GM12891 (cell line): ENCODE measurements at regions not wholly inside any gene's neighbourhood (a gene's known extent, or its start where the extent isn't known, plus 50 kb on each side); places are given as distances from the start of the nearest gene placed in this dataset.
"Not testable (repeated sequence)": the region's sequence is repeated elsewhere in the genome, so short reads cannot be mapped to it uniquely, and the experiment has no call there.

Source experiments
- DNase-seq: peaks from one replicate; pipeline ENCODE4 v3.0.0; 2011; ENCODE audit warnings: low spot score; ENCODE audit not compliant: insufficient read length
- FAIRE-seq: peaks from 2 replicates; lab custom pipeline; 2011; peaks lifted over from hg19 to GRCh38; lab: Jason Lieb, UNC
- PAX5 ChIP-seq: IDR thresholded peaks from 2 replicates; pipeline ENCODE4 v1.6.1; 2011; ENCODE audit warnings: low read length, moderate library complexity, mild to moderate bottlenecking; ENCODE audit not compliant: insufficient read depth, severe bottlenecking
- POLR2A ChIP-seq: IDR thresholded peaks from 2 replicates; pipeline ENCODE4 v1.6.1; 2011; ENCODE audit warnings: low read depth, low read length, control low read depth
- POLR2AphosphoS5 ChIP-seq: IDR thresholded peaks from 2 replicates; pipeline ENCODE4 v1.6.1; 2011; ENCODE audit warnings: low read depth, low read length, control low read depth
- POU2F2 ChIP-seq: IDR thresholded peaks from 2 replicates; pipeline ENCODE4 v1.6.1; 2011; ENCODE audit warnings: low read depth, mild to moderate bottlenecking, control low read depth, low read length, moderate library complexity
- SPI1 ChIP-seq: IDR thresholded peaks from 2 replicates; pipeline ENCODE4 v1.6.1; 2011; ENCODE audit warnings: low read depth, low read length, control low read depth
- TAF1 ChIP-seq: IDR thresholded peaks from 2 replicates; pipeline ENCODE4 v1.6.1; 2011; ENCODE audit warnings: low read depth, low read length, control low read depth

- TF ChIP-seq POU2F2 (no peak), SPI1 (no peak), POLR2A (no peak), POLR2AphosphoS5 (no peak), PAX5 (no peak), TAF1 (no peak)
- DNase-seq (no peak), FAIRE-seq (no peak)
Measured at GRCh38 chr14:43790681-43791080, 716.4 kb downstream of the FSCB start.

- DNase-seq (no peak), FAIRE-seq (no peak)
- TF ChIP-seq SPI1 = no peak
- no peak for TF ChIP-seq POLR2A
- TF ChIP-seq TAF1 = no peak
- TF ChIP-seq POU2F2 = no peak
- no peak for TF ChIP-seq PAX5
- TF ChIP-seq POLR2AphosphoS5 = no peak
Measured at GRCh38 chr14:43789458-43789857, 717.6 kb downstream of the FSCB start.

GRCh38 chr14:43786066-43786762 is 720.9 kb downstream of the FSCB start:
- FAIRE-seq (no peak), DNase-seq (no peak)
- TF ChIP-seq POU2F2 (no peak), PAX5 (no peak), SPI1 (no peak), POLR2A (no peak), POLR2AphosphoS5 (no peak), TAF1 (no peak)

GRCh38 chr14:43784432-43784831 is 722.7 kb downstream of the FSCB start:
- not testable (repeated sequence) for DNase-seq, FAIRE-seq

- FAIRE-seq (no peak), DNase-seq (no peak)
- no peak for TF ChIP-seq POLR2AphosphoS5
Measured at GRCh38 chr14:43778937-43779639, 728.0 kb downstream of the FSCB start.

GRCh38 chr14:43778570-43778936 is 728.5 kb downstream of the FSCB start:
- DNase-seq (no peak), FAIRE-seq (no peak)
- TF ChIP-seq POLR2A (no peak), POLR2AphosphoS5 (no peak), TAF1 (no peak), PAX5 (no peak), SPI1 (no peak), POU2F2 (no peak)

- no peak for FAIRE-seq
- no peak for DNase-seq
- TF ChIP-seq POLR2A (no peak), PAX5 (no peak), POLR2AphosphoS5 (no peak), SPI1 (no peak), TAF1 (no peak), POU2F2 (no peak)
Measured at GRCh38 chr14:43765474-43765873, 741.6 kb downstream of the FSCB start.

GRCh38 chr14:43764433-43764832 is 742.6 kb downstream of the FSCB start:
- no peak for DNase-seq
- TF ChIP-seq PAX5 = no peak
- no peak for TF ChIP-seq POLR2A
- no peak for TF ChIP-seq POU2F2
- no peak for TF ChIP-seq SPI1
- no peak for TF ChIP-seq POLR2AphosphoS5
- TF ChIP-seq TAF1 = no peak
- FAIRE-seq = no peak

- FAIRE-seq (no peak), DNase-seq (no peak)
- TF ChIP-seq SPI1 (no peak), POLR2A (no peak)
Measured at GRCh38 chr14:43755707-43756106, 751.4 kb downstream of the FSCB start.

- DNase-seq (no peak), FAIRE-seq (no peak)
- TF ChIP-seq POLR2AphosphoS5 = no peak
- TF ChIP-seq SPI1 = no peak
- TF ChIP-seq POLR2A = no peak
- no peak for TF ChIP-seq PAX5
- TF ChIP-seq TAF1 = no peak
- TF ChIP-seq POU2F2 = no peak
Measured at GRCh38 chr14:43754838-43755237, 752.2 kb downstream of the FSCB start.
